ENCODE measurements at regions not wholly inside any gene's neighbourhood (a gene's known extent, or its start where the extent isn't known, plus 50 kb on each side); places are given as distances from the start of the nearest gene placed in this dataset.
"Not testable (repeated sequence)": the region's sequence is repeated elsewhere in the genome, so short reads cannot be mapped to it uniquely, and the experiment has no call there.

GRCh38 chr10:9229702-9230244 is 1175.3 kb downstream of the GATA3 start:
- in situ Hi-C loops (cut with MboI; ENCODE audit: low sequenced_read_pairs), result no loop called here

- in situ Hi-C loops (cut with MboI; ENCODE audit: low sequenced_read_pairs), result no loop called here
Measured at GRCh38 chr10:9230625-9231024, 1176.1 kb downstream of the GATA3 start.

GRCh38 chr10:9234191-9234590 is 1179.7 kb downstream of the GATA3 start:
- in situ Hi-C loops (cut with MboI; ENCODE audit: low sequenced_read_pairs), result no loop called here

- in situ Hi-C loops (cut with MboI; ENCODE audit: low sequenced_read_pairs), result no loop called here
Measured at GRCh38 chr10:9238041-9238440, 1183.6 kb downstream of the GATA3 start.

- in situ Hi-C loops (cut with MboI; ENCODE audit: low sequenced_read_pairs), result no loop called here
Measured at GRCh38 chr10:9239298-9239697, 1184.8 kb downstream of the GATA3 start.

GRCh38 chr10:9243941-9244411 is 1189.5 kb downstream of the GATA3 start:
- in situ Hi-C loops (cut with MboI; ENCODE audit: low sequenced_read_pairs), result no loop called here

GRCh38 chr10:9244864-9245263 is 1190.4 kb downstream of the GATA3 start:
- in situ Hi-C loops (cut with MboI; ENCODE audit: low sequenced_read_pairs), result no loop called here

- in situ Hi-C loops (cut with MboI; ENCODE audit: low sequenced_read_pairs), result no loop called here
Measured at GRCh38 chr10:9253121-9253520, 1198.6 kb downstream of the GATA3 start.

- in situ Hi-C loops (cut with MboI; ENCODE audit: low sequenced_read_pairs), result no loop called here
Measured at GRCh38 chr10:9254353-9254752, 1199.9 kb downstream of the GATA3 start.

- in situ Hi-C loops (cut with MboI; ENCODE audit: low sequenced_read_pairs), result no loop called here
Measured at GRCh38 chr10:9260690-9261089, 1206.2 kb downstream of the GATA3 start.

- in situ Hi-C loops (cut with MboI; ENCODE audit: low sequenced_read_pairs), result no loop called here
Measured at GRCh38 chr10:9262770-9263169, 1208.3 kb downstream of the GATA3 start.

- in situ Hi-C loops (cut with MboI; ENCODE audit: low sequenced_read_pairs), result no loop called here
Measured at GRCh38 chr10:9268176-9268575, 1213.7 kb downstream of the GATA3 start.

- in situ Hi-C loops (cut with MboI; ENCODE audit: low sequenced_read_pairs), result not testable (repeated sequence)
Measured at GRCh38 chr10:9273126-9273833, 1218.8 kb downstream of the GATA3 start.

- in situ Hi-C loops (cut with MboI; ENCODE audit: low sequenced_read_pairs), result no loop called here
Measured at GRCh38 chr10:9274206-9274755, 1219.8 kb downstream of the GATA3 start.

- in situ Hi-C loops (cut with MboI; ENCODE audit: low sequenced_read_pairs), result loop anchor here (25.0 kb wide), 2 partner anchors 1389 to 1739 kb away; no protein-coding TSS in a partner anchor
Measured at GRCh38 chr10:9275861-9276260, 1221.4 kb downstream of the GATA3 start.

GRCh38 chr10:9285690-9286089 is 1231.2 kb downstream of the GATA3 start:
- in situ Hi-C loops (cut with MboI; ENCODE audit: low sequenced_read_pairs), result loop anchor here (25.0 kb wide), 2 partner anchors 1398 to 1748 kb away; no protein-coding TSS in a partner anchor

GRCh38 chr10:9289811-9290210 is 1235.3 kb downstream of the GATA3 start:
- in situ Hi-C loops (cut with MboI; ENCODE audit: low sequenced_read_pairs), result loop anchor here (25.0 kb wide), 2 partner anchors 1403 to 1753 kb away; no protein-coding TSS in a partner anchor

- in situ Hi-C loops (cut with MboI; ENCODE audit: low sequenced_read_pairs), result loop anchor here (25.0 kb wide), 2 partner anchors 1404 to 1754 kb away; no protein-coding TSS in a partner anchor
Measured at GRCh38 chr10:9291081-9291480, 1236.6 kb downstream of the GATA3 start.

GRCh38 chr10:9294132-9294663 is 1239.7 kb downstream of the GATA3 start:
- in situ Hi-C loops (cut with MboI; ENCODE audit: low sequenced_read_pairs), result loop anchor here (25.0 kb wide), 2 partner anchors 1407 to 1757 kb away; no protein-coding TSS in a partner anchor

- in situ Hi-C loops (cut with MboI; ENCODE audit: low sequenced_read_pairs), result loop anchor here (25.0 kb wide), 2 partner anchors 1408 to 1758 kb away; no protein-coding TSS in a partner anchor
Measured at GRCh38 chr10:9294865-9295264, 1240.4 kb downstream of the GATA3 start.

- in situ Hi-C loops (cut with MboI; ENCODE audit: low sequenced_read_pairs), result loop anchor here (25.0 kb wide), 2 partner anchors 1409 to 1759 kb away; no protein-coding TSS in a partner anchor
Measured at GRCh38 chr10:9296190-9296589, 1241.7 kb downstream of the GATA3 start.

Data from HL-60/S4 (cell line).